ENCODE measurements at regions not wholly inside any gene's neighbourhood (a gene's known extent, or its start where the extent isn't known, plus 50 kb on each side); places are given as distances from the start of the nearest gene placed in this dataset.

DNA sequence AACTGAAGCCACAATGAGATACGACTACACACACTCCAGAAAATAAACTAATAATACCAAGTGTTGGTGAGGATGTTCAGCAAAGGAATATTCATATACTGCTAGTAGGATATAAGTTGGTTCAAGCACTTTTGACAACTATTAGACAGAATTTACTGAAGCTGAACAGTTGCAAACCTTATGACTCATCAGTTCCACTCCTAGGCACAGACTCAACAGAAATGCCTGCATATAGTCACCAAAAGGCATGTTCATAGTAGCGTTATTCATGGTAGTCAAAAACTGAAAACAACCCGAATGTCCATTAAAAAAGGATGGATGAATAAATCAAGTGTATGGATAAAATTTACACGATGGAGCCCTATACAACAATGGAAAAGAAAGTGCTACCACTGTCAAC lies 232.0 kb downstream of the ANAPC1 start:
- no peaks in the 10 kb centered on the region for H4K20me1 ChIP-seq (ENCODE audit: insufficient read depth)
- peak; percentile 21; the same call in 1 of the 2 replicates for TF ChIP-seq JUND (IDR thresholded peaks at IDR 0.05)
- TF ChIP-seq, protein P1, sequence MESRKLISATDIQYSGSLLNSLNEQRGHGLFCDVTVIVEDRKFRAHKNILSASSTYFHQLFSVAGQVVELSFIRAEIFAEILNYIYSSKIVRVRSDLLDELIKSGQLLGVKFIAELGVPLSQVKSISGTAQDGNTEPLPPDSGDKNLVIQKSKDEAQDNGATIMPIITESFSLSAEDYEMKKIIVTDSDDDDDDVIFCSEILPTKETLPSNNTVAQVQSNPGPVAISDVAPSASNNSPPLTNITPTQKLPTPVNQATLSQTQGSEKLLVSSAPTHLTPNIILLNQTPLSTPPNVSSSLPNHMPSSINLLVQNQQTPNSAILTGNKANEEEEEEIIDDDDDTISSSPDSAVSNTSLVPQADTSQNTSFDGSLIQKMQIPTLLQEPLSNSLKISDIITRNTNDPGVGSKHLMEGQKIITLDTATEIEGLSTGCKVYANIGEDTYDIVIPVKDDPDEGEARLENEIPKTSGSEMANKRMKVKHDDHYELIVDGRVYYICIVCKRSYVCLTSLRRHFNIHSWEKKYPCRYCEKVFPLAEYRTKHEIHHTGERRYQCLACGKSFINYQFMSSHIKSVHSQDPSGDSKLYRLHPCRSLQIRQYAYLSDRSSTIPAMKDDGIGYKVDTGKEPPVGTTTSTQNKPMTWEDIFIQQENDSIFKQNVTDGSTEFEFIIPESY (IDR thresholded peaks at IDR 0.05; ENCODE audit: extremely low read depth, insufficient replicate concordance, low read length): no peak
- CTCF ChIA-PET: no interaction called here
- 0 out of 4 replicates have a peak, but pooled peaks cover 0 to 3% of the 10 kb centered on the region in 2 experiments for H3K9me3 ChIP-seq (ENCODE audit: control insufficient read depth in 1 of 2, insufficient read depth in 1 of 2, low read depth in 1 of 2, low read length in 2 of 2)
- ATAC-seq (no peak), DNase-seq (ENCODE audit: low read depth, low spot score) (no peak)
- no peaks in the 10 kb centered on the region for H3K27me3 ChIP-seq (ENCODE audit: insufficient read depth, low read length)
- no peaks in the 10 kb centered on the region for H3K4me1 ChIP-seq (ENCODE audit: control insufficient read depth in 1 of 2, insufficient read depth in 2 of 2, low read length in 2 of 2)
- no peak overlapping the region for H3K4me2 ChIP-seq (ENCODE audit: low read length)
- BruUV-seq (replicated peaks): no TSS peak
- no peak overlapping the region for H2AFZ ChIP-seq (ENCODE audit: low read depth, low read length, poor library complexity, severe bottlenecking)
- intact Hi-C loops (cut with micrococcal nuclease): no loop called here
- H3K79me2 ChIP-seq (ENCODE audit: insufficient read depth, low read length): no peaks in the 10 kb centered on the region
- H3K27ac ChIP-seq (ENCODE audit: low read depth, low read length): no peak overlapping the region
- H3K9me2 ChIP-seq (ENCODE audit: insufficient read depth): no peaks in the 10 kb centered on the region
- POLR2A ChIA-PET: no interaction called here
- RAD21 ChIA-PET (ENCODE audit: low non-redundant PET in 1 of 2, low total read pairs in 2 of 2, uncharacterized antibody in 2 of 2, unreplicated experiment in 2 of 2): no interaction called here
- no peak overlapping the region for H3K4me3 ChIP-seq (replicated peaks in 1 of 2; ENCODE audit: low read depth in 1 of 2, low read length in 2 of 2)
- H3K36me3 ChIP-seq (ENCODE audit: control insufficient read depth in 1 of 2, insufficient read depth in 2 of 2, low read length in 2 of 2): no peaks in the 10 kb centered on the region
- H3K9ac ChIP-seq (ENCODE audit: low read length): no peak overlapping the region

DNA sequence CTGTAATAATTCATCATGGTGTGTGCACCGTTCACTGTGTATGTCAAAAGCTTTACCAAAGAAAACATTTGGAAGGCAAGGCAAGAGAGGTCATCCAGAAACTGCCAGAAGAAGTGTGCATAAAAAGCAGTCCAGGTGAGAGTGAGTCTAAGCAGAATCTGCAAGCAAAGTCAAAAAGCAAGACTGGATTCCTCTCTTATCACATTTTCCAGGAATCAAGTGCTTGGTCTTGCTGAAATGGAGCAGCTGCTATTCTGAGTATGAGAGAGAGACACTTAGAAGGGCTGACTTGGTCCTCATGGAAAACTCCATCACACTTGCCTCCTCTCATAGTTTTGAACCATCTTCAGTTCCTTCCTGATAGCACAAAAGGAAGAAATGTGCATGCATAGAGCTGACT lies 231.3 kb downstream of the ANAPC1 start:
- Histone ChIP-seq H3K9me3 (ENCODE audit: control insufficient read depth in 1 of 2, insufficient read depth in 1 of 2, low read depth in 1 of 2, low read length in 2 of 2) (no peaks in the 10 kb centered on the region), H3K9me2 (ENCODE audit: insufficient read depth) (no peaks in the 10 kb centered on the region), H3K79me2 (ENCODE audit: insufficient read depth, low read length) (no peaks in the 10 kb centered on the region), H3K27me3 (ENCODE audit: insufficient read depth, low read length) (no peaks in the 10 kb centered on the region), H3K27ac (ENCODE audit: low read depth, low read length) (no peak overlapping the region), H4K20me1 (ENCODE audit: insufficient read depth) (no peaks in the 10 kb centered on the region), H3K9ac (ENCODE audit: low read length) (no peak overlapping the region), H3K4me3 (replicated peaks in 1 of 2; ENCODE audit: low read depth in 1 of 2, low read length in 2 of 2) (no peak overlapping the region), H3K36me3 (ENCODE audit: control insufficient read depth in 1 of 2, insufficient read depth in 2 of 2, low read length in 2 of 2) (no peaks in the 10 kb centered on the region), H2AFZ (ENCODE audit: low read depth, low read length, poor library complexity, severe bottlenecking) (no peak overlapping the region), H3K4me2 (ENCODE audit: low read length) (no peak overlapping the region), H3K4me1 (ENCODE audit: control insufficient read depth in 1 of 2, insufficient read depth in 2 of 2, low read length in 2 of 2) (no peaks in the 10 kb centered on the region)
- DNase-seq (ENCODE audit: low read depth, low spot score): no peak
- RAD21 ChIA-PET (ENCODE audit: low non-redundant PET in 1 of 2, low total read pairs in 2 of 2, uncharacterized antibody in 2 of 2, unreplicated experiment in 2 of 2): interaction anchor here in 1 of 2 experiments (0.9 kb wide), 1 partner anchor 34 kb away, joined by 3 read pairs; no protein-coding TSS in a partner anchor
- POLR2A ChIA-PET: no interaction called here
- ATAC-seq: no peak
- TF ChIP-seq ELF1 (IDR thresholded peaks at IDR 0.05; ENCODE audit: borderline replicate concordance, low read depth) (no peak), JUND (IDR thresholded peaks at IDR 0.05) (no peak), POLR2A (IDR thresholded peaks at IDR 0.05; ENCODE audit: borderline replicate concordance, extremely low read depth, insufficient read depth, insufficient read length) (no peak), EGR1 (IDR thresholded peaks at IDR 0.05; ENCODE audit: low read depth) (no peak), TCF7L2 (IDR thresholded peaks at IDR 0.05; ENCODE audit: borderline replicate concordance, extremely low read depth, insufficient read depth, insufficient read length) (no peak), ZNF274 (IDR thresholded peaks at IDR 0.05; ENCODE audit: low read depth, low read length) (no peak), SP1 (IDR thresholded peaks at IDR 0.05; ENCODE audit: low read depth) (no peak)
- TF ChIP-seq, protein P1 (IDR thresholded peaks at IDR 0.05; ENCODE audit: extremely low read depth, insufficient replicate concordance, low read length): no peak
- TF ChIP-seq, protein P2, sequence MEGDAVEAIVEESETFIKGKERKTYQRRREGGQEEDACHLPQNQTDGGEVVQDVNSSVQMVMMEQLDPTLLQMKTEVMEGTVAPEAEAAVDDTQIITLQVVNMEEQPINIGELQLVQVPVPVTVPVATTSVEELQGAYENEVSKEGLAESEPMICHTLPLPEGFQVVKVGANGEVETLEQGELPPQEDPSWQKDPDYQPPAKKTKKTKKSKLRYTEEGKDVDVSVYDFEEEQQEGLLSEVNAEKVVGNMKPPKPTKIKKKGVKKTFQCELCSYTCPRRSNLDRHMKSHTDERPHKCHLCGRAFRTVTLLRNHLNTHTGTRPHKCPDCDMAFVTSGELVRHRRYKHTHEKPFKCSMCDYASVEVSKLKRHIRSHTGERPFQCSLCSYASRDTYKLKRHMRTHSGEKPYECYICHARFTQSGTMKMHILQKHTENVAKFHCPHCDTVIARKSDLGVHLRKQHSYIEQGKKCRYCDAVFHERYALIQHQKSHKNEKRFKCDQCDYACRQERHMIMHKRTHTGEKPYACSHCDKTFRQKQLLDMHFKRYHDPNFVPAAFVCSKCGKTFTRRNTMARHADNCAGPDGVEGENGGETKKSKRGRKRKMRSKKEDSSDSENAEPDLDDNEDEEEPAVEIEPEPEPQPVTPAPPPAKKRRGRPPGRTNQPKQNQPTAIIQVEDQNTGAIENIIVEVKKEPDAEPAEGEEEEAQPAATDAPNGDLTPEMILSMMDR (IDR thresholded peaks at IDR 0.05 in 2 of 3, conservative IDR thresholded peaks at IDR 0.05 in 1 of 3; ENCODE audit: borderline replicate concordance in 1 of 3, insufficient read depth in 1 of 3, low read depth in 2 of 3, low read length in 2 of 3): no peak
- TF ChIP-seq, protein P3, sequence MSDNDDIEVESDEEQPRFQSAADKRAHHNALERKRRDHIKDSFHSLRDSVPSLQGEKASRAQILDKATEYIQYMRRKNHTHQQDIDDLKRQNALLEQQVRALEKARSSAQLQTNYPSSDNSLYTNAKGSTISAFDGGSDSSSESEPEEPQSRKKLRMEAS (IDR thresholded peaks at IDR 0.05): no peak
- no TSS peak for BruUV-seq (replicated peaks)
- CTCF ChIA-PET: no interaction called here
- intact Hi-C loops (cut with micrococcal nuclease): no loop called here

All from HCT116 (cell line).